ENCODE measurements at regions not wholly inside any gene's neighbourhood (a gene's known extent, or its start where the extent isn't known, plus 50 kb on each side); places are given as distances from the start of the nearest gene placed in this dataset.

GRCh38 chr3:152976239-152976638, 141.3 kb downstream of the P2RY1 start:
- TF ChIP-seq EZH2 (IDR thresholded peaks at IDR 0.05; ENCODE audit: low read length) (no peak), CTCF (optimal IDR thresholded peaks at IDR 0.05 in 1 of 3, IDR thresholded peaks at IDR 0.05 in 1 of 3, conservative IDR thresholded peaks at IDR 0.05 in 1 of 3; ENCODE audit: extremely low read depth in 1 of 3, insufficient read depth in 2 of 3, low read length in 3 of 3) (no peak)
